Islet precursor cell (in vitro differentiated cells): ENCODE measurements at regions not wholly inside any gene's neighbourhood (a gene's known extent, or its start where the extent isn't known, plus 50 kb on each side); places are given as distances from the start of the nearest gene placed in this dataset.
"Not testable (repeated sequence)": the region's sequence is repeated elsewhere in the genome, so short reads cannot be mapped to it uniquely, and the experiment has no call there.

Source experiments
- DNase-seq: peaks from one replicate; pipeline ENCODE4 v3.0.0-alpha.2; 2018

DNA sequence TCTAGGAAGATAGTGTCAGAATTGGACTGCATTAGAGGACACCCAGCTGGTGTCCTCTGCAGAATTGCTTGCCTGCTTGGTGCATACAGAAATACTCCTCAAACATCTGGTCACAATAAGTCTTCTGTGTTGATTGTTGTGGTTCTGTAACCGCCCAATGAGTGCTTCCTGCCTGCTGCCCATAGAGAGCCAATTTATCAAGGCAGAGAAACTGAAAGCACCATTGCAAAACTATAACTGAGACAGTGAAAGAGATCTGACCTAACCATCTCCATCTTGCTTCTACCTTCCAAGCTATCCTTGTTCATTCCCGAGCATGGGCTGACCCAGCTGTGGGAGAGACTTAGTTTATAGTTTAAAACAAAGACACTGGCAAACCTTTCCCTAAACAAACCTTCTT lies 462.4 kb upstream of the RGS18 start:
- DNase-seq = no peak

DNA sequence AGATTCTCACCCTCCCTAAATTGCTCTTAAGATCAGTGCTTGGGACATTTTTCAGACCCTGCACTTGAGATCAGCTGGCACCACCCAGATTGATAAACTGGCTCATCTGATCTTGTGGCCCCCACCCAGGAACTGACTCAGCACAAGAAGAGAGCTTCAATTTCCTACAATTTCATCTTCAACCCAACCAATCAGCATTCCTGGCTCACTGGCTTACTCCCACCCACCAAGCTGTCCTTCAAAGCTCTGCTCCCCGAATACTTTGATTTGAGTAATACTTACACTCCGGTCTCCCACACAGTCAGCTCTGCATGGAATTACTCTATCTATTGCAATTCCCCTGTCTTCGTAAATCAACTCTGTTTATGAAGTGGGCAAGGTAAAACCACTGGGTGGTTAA lies 461.9 kb upstream of the RGS18 start:
- no peak for DNase-seq

DNA sequence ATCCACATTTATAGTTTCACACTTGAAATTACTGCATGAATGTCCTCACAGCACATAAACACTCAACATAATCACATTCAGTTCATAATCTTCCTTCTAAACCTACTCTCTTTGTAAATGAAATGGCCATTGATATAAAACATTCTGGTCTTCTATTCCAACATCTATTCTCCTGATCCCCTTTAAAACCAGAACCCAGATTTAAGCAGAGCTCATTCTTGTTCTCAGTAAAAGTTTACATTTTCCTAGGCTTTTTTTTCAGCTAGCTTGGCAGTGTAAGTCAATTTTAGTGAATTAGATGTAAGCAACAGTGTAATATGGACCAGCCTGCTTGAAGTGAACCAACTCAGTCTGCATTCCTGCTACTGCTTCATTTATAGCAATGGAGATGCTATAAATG lies 460.7 kb upstream of the RGS18 start:
- no peak for DNase-seq

DNA sequence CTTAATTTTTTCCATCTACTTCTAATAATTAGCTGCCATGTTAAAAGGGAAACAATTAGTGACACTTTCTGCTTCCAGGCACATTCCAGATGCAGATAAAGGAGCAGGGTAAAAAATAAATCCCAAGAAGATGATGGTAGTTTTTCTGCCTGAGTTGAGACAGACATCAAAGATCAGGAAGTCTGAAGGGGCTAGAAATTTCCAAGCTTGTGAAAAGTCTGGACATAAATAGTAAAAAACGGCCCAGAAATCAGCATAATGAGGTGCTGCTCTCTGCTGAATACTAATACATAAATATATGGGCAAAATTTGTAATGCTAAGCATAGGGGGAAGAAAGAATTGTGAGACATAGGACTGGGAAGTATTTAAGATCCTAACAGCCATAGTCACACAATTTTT lies 460.0 kb upstream of the RGS18 start:
- no peak for DNase-seq

DNA sequence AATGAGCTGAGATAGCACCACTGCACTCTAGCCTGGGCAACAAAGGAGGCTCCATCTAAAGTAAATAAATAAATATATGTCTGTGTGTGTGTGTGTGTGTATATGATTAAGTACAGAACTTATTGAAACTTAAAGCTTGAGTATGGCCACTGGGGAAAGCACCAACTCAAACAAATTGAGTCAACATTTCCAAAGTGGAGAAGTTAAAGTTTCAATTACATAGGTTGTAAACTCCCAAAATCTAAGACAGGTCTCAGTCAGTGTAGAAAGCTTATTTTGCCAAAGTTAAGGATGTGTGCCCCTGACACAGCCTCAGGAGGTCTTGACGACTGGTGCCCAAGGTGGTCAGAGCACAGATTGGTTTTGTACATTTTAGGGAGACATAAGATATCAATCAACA lies 458.9 kb upstream of the RGS18 start:
- DNase-seq = no peak

DNA sequence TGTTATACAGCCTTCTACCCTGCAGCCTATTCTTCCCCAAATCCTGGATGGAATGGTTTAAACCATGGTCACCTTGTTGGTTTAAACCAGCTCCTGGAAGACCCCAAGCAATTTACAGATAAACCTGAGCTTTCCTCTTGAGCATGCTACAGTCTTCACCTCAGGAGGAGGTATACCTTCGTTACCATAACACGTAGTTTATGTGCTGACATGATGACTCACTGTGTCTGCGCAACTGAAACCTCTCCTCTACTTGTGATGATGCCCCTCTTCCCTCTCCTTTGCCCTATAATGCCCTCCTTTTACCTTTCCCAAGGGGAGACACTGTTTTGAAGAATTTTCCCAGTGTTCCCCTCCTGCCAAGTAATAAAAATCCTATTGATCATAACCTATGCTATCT lies 457.3 kb upstream of the RGS18 start:
- DNase-seq = no peak

DNA sequence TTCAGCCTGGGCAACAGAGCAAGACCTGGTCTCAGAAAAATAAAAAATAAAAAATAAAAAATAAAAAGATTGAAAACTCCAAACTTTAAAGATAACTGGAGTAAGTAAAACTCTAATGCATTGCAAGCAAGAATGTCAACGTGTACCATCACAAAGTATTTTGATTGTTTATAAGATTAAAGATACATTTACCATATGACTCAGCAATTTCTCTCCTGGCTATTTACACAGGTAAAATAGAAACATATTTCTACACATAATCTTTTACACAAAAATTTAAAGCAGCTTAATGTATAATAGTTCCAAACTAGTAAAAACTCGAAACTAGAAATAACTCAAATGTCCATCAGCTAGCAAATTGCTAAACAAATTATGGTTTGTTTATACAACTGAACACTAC lies 456.1 kb upstream of the RGS18 start:
- no peak for DNase-seq

DNA sequence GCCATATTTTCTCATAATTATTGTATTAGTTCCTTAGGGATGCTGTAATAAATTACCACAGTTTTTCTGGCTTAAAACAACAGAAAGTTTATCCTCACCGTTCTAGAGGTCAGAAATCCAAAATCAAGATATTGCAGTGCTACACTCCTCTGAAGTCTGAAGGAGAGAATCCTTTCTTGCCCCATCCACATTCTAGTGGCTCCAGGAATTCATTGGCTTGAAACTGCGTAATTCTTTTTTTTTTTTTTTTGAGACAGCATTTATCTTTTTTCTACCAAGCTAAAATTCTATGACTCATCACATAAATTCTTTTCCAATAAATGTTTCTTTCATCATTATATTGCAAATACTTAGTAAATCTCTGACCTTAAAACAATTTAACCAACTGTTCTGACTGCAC lies 451.0 kb upstream of the RGS18 start:
- DNase-seq = no peak

DNA sequence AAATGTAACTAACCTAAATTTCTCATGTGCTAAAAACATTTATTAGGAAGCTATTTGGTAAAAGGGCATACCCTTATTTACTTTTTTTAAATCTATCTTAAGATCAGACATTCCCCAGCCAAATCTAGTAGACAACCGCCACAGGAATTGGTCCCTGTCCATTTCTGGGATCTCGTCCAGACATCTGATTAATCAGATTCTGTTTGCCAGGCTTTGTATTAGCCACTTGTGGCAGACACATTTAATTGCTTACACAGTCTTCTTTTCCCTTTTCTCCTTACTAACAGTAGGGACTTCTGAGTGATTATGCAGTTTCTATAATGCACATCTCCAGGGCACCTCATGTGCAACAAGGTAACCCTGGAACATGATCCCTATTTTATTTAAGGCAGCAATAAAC lies 449.0 kb upstream of the RGS18 start:
- DNase-seq = no peak

DNA sequence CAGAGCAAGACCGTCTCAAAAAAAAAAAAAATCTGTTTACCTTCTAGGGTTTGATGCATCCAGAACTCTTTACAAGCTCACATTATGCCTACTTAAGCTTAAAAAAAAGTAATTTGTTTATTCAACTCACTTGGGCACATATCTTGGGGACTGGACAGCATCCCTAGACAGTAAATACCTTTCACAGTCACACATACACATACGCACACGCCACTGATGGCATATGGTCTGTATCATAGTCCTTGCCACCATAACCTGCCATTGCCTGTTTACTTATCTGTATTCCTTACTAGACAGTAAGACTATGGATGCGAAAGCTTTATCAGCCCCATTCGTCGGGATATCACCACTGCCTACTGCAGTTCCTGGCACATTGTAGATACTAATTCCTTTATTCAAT lies 446.3 kb upstream of the RGS18 start:
- DNase-seq = no peak

DNA sequence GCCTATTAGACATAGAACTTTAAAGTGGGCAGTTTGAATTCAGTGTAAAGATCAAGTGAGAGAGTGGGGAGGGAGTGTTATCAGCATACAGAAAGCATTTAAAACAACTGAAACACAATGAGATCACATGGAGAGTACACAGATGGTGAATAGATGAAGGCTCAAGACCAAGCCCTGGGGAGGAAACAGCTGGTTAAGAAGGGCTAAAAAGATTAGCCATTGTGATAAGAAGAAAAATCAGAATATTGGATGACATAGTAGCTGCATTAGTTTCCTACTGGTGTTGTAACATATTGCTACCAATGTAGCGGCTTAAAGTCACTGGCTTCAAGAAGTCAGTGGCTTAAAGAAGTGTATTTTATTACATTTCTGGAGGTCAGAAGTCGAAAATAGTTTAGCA lies 443.4 kb upstream of the RGS18 start:
- no peak for DNase-seq

DNA sequence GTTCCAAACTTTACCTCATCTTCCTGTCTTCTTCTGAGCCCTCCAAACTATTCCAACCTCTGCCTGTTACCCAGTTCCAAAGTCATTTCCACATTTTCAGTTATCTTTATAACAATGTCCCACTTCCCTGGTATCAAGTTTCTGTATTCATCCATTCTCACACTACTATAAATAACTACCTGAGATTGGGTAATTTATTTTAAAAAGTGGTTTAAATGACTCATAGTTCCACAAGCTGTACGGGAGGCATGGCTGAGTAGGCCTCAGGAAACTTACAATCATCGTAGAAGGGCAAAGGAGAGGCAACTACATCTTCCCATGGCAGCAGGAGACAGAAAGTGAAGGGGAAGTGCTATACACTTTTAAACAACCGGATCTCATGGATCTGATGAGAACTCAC lies 428.5 kb upstream of the RGS18 start:
- no peak for DNase-seq

DNA sequence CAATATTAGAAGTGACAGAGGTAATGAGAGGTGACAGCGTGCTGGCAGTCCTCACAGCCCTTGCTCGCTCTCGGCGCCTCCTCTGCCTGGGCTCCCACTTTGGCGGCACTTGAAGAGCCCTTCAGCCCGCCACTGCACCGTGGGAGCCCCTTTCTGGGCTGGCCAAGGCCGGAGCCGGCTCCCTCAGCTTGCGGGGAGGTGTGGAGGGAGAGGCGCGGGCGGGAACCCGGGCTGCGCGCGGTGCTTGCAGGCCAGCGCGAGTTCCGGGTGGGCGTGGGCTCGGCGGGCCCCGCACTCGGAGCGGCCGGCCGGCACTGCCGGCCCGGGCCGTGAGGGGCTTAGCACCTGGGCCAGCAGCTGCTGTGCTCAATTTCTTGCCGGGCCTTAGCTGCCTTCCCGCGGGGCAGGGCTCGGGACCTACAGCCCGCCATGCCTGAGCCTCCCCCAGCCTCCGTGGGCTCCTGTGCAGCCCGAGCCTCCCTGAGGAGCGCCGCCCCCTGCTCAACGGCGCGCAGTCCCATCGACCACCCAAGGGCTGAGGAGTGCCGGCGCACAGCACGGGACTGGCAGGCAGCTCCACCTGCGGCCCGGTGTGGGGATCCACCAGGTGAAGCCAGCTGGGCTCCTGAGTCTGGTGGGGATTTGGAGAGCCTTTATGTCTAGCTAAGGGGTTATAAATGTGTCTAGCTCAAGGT lies 426.5 kb upstream of the RGS18 start:
- DNase-seq = not testable (repeated sequence)

DNA sequence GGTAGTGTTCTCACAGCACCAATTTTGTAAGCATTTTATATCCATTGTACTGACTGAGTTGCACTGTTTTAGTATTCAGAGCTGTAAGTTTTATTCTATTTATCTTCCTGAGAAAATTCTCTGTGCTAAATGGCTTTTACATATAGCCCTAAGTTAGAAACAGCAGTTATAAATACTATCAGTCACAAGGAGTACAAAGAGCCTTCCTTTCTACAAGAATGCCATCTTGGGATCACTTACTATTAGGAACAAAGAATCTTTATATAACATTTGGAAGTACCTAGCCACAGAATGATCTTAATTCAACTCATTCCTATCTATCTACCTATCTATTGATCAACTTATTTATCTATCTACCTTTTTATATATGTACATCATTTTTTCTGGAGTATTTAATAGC lies 423.9 kb upstream of the RGS18 start:
- no peak for DNase-seq

DNA sequence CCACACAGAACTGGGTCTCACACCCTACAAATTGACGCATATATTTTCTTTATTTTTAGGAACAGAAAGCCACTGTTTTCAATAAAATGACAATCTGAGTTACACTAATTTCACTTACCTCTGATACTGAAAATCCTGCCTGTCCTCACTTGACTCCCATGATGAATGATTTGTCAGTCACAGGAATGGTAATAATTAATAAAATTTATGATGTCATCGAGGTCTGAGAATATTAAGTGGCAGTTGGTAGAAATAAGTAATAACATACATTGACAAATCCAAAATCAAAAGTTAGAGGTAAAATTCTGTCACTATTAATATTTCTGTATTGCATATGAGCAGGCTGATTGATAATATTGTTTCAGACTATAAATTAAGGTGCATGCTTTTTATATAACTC lies 418.7 kb upstream of the RGS18 start:
- no peak for DNase-seq

DNA sequence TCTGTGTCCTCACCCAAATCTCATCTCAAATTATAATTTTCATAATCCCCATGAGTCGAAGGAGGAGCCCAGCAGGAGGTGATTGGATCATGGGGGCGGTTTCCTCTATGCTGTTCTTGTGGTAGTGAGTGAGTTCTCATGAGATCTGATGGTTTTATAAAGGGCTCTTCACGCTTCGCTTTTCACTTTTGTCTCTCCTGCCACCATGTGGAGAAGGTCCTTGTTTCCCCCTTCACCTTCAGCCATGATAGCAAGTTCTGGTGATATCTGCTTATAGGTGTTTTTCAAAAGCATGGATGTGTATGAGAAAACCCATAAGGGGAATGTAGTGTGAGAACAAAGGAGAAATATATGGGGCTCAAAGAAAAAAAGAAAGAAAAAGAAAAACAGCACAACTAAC lies 405.9 kb upstream of the RGS18 start:
- no peak for DNase-seq

DNA sequence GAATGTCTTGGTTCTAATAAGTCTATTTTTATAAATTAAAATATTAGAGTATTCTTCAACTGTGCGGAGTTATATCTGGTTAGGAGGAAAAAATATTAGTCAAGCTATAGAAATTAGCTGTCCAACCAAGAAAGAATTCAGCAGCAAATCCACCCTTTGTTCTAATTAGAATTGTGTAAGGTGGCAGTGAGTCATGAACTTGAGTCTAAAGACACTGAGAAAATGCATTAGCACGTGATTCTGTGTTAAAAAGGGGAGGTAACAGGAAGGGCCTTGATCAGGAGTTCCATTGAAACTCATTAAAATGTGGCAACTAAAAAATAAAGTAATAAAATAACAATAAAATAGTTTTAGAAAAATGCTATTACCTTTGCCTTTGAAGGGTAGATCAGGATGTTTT lies 398.2 kb upstream of the RGS18 start:
- no peak for DNase-seq

DNA sequence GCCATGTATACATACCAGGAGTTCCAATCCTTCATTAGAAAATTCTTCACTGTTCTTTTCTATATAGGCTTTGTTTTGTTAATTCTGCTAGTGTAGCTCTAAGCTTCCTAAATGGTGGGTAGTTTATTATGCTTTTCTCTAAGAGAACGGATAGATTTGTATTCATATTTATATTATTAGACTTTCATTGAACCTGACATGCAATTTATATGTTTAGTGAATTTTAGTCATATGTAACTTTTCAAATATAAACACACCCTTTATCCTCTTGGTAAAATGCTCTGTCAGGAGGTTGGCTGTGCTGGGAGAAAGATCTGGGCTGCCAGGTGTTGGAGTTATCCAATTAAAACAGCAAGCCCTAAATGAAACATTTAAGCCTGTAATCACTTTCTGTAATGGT lies 369.7 kb upstream of the RGS18 start:
- DNase-seq = no peak

DNA sequence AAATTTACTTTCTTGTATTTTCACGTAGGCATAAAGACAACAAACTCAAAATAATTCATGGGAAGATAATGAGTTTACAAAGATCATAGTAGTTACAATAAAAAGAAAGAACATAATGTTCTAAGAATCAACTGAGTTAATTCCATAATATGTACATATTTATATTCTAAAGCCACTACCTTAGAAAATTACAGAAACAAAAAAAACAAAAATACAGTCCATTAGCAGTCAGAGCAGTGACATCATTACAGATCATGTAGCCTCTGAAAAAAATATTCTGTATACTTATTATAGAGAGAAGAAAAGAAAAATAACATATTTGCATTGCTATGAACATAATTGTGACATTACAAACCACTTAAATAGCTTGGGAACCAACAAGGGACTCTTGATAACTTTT lies 360.1 kb upstream of the RGS18 start:
- no peak for DNase-seq

DNA sequence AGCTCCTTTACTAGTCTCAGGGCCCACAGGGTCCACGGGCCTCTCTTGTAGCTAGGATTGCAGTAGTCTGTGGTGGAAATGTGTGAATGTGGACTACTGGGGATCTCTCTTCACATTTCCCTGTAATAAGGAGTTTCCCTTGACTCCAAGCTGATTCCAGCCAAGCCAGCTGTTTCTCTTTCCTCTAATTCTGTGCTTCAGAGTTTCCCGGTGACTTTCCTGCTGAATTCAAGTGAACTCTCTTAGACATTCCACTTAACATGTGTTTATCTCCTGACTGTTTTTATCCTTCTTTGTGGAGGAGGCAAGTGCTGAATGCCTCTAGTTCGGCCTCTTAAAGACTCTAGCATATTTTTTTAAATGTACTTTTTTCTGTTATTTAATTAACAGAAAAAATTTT lies 354.0 kb upstream of the RGS18 start:
- DNase-seq = no peak

DNA sequence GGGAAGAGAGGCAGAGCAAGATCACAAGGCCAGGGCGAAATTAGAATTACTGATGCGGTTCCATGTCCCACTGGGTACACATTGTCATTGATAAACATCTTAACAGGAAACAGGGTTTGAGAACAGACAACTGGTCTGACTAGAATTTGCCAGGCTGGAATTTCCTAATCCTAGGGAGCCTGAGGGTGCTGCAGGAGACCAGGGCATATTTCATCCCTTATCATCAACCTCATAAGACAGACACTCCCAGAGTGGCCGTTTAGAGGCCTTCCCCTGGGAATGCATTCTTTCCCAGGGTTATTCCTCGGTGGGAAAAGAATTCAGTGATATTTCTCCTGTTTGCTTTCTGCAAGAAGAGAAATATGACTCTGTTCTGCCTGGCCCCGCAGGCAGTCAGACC lies 344.7 kb upstream of the RGS18 start:
- not testable (repeated sequence) for DNase-seq

DNA sequence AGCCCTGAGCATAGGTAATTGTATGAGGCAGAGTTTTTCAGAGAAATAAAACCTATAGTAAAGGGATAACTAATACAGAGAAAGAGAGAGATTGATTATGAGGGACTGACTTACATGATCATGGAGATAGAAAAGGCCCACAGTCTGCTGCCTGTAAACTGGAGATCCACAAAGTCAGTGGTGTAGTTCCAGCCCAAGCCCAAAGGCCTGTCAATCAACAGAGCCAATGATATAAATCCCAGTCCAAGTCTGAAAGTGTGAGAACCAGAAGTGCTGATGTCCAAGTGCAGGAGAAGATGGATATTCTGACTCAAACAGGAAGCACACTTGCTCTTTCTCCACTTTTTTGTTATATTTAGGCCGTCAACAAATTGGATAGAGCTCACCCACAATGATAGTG lies 340.1 kb upstream of the RGS18 start:
- no peak for DNase-seq

DNA sequence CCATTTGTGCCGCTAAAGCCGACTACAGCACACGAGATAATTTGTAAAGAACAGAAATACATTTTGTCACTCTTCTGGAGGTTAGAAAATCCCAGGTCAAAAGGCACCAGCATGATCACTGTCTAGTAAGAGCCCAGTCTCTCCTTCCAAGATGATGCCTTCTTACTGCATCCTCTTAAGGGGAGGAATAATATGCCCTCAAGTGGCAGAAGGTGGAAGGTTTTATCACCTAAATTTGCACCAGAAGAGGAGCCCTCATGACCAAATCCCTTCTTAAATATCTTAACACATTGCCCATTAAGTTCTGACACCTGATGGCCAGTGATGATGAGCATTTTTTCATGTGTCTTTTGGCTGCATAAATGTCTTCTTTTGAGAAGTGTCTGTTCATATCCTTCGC lies 326.7 kb upstream of the RGS18 start:
- no peak for DNase-seq

DNA sequence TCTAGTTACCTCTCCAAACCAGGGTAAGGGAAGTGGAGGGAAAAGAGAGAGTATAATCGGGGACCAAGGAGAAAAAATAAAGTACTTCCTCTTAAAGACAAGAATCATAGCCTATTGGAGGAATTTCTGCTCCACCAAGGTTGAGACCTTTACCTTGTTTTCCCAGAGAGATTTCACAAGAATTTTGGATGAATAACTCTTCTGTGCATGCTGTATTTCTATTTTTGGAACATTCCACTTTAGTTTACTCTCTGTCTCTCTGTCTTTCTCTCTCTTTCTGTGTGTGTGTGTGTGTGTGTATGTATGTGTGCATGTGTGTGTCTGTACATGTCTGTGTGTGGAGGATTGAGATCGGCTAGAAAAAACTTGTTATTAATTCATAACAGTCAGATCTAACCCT lies 318.4 kb upstream of the RGS18 start:
- no peak for DNase-seq

DNA sequence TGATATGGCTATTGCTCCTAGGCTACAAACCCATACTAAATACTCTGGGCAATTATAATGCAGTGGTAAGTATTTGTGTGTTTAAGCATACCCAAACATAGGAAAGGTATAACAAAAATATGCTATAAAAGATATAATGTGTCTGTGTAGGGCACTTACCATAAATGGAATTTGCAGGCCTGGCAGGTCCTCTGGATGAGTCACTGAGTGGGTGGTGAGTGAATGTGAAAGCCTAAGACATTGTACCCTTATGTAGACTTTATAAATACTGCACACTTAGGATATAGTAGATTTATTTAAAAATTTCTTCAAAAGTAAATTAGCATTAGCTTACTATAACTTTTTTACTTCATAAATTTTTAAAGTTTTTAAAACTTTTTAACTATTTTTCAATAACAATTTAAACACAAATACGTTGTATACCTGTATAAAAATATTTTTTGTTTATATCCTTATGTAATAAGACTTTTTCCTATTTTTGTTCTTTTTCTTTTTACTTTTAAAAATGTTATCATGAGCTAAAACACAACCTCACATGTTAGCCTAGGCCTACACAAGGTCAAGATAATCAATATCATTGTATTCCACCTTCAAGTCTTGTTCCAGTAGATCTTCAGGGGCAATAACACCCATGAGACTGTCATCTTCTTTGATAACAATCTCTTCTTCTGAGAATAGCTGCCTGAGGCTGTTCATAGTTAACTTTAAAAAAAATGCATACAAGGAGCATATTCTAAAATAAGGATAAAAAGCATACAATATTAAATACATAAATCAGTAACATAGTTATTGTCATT lies 306.3 kb upstream of the RGS18 start:
- no peak for DNase-seq
